HL-60 (cell line): ENCODE measurements at regions not wholly inside any gene's neighbourhood (a gene's known extent, or its start where the extent isn't known, plus 50 kb on each side); places are given as distances from the start of the nearest gene placed in this dataset.
"Not testable (repeated sequence)": the region's sequence is repeated elsewhere in the genome, so short reads cannot be mapped to it uniquely, and the experiment has no call there.

ENCODE experiments used
- GABPA ChIP-seq: IDR thresholded peaks from 2 replicates; pipeline ENCODE4 v1.6.1; 2012; ENCODE audit warnings: low read depth
- POLR2AphosphoS5 ChIP-seq: IDR thresholded peaks from 2 replicates; pipeline ENCODE4 v1.6.1; 2012; ENCODE audit warnings: low read depth
- SPI1 ChIP-seq: IDR thresholded peaks from 2 replicates; pipeline ENCODE4 v1.6.1; 2012; ENCODE audit warnings: low read depth, mild to moderate bottlenecking, borderline replicate concordance
- TF ChIP-seq, protein P1 (sequence below): IDR thresholded peaks from one replicate; pipeline ENCODE4 v1.5.1; 2011; ENCODE audit warnings: low read length, control low read depth, inconsistent platforms; ENCODE audit not compliant: insufficient read depth

DNA sequence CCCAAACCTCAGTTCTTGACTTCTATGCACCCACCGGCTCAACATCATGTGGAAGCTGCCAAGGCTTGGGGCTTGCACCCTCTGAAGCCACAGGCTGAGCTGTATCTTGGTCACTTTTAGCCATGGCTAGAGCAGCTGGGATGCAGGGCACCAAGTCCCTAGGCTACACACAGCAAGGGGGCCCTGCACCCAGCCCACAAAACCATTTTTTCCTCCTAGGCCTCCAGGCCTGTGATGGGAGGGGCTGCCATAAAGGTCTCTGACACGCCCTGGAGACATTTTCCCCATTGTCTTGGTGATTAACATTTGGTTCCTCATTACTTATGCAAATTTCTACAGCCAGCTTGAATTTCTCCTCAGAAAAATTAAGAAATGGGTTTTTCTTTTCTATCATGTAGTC is 485.5 kb upstream of the SYT1 start:
- TF ChIP-seq, protein P1, sequence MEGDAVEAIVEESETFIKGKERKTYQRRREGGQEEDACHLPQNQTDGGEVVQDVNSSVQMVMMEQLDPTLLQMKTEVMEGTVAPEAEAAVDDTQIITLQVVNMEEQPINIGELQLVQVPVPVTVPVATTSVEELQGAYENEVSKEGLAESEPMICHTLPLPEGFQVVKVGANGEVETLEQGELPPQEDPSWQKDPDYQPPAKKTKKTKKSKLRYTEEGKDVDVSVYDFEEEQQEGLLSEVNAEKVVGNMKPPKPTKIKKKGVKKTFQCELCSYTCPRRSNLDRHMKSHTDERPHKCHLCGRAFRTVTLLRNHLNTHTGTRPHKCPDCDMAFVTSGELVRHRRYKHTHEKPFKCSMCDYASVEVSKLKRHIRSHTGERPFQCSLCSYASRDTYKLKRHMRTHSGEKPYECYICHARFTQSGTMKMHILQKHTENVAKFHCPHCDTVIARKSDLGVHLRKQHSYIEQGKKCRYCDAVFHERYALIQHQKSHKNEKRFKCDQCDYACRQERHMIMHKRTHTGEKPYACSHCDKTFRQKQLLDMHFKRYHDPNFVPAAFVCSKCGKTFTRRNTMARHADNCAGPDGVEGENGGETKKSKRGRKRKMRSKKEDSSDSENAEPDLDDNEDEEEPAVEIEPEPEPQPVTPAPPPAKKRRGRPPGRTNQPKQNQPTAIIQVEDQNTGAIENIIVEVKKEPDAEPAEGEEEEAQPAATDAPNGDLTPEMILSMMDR: not testable (repeated sequence)
- not testable (repeated sequence) for TF ChIP-seq GABPA, POLR2AphosphoS5, SPI1
